DLD1 (cell line): ENCODE measurements at regions not wholly inside any gene's neighbourhood (a gene's known extent, or its start where the extent isn't known, plus 50 kb on each side); places are given as distances from the start of the nearest gene placed in this dataset.

ENCODE experiments used
- in situ Hi-C: cut with HindIII; loops from 2 replicates; pipeline ENCODE4 v1.10.0; 2017; ENCODE audit warnings: low sequenced_read_pairs

GRCh38 chr17:65409381-65409780 lies 152.1 kb downstream of the AXIN2 start:
- in situ Hi-C loops = no loop called here

GRCh38 chr17:65408050-65408449 lies 153.4 kb downstream of the AXIN2 start:
- in situ Hi-C loops = no loop called here

GRCh38 chr17:65407017-65407416 lies 154.4 kb downstream of the AXIN2 start:
- in situ Hi-C loops = no loop called here

- in situ Hi-C loops = no loop called here
These were observed 154.9 kb downstream of the AXIN2 start for GRCh38 chr17:65406552-65406951.

DNA sequence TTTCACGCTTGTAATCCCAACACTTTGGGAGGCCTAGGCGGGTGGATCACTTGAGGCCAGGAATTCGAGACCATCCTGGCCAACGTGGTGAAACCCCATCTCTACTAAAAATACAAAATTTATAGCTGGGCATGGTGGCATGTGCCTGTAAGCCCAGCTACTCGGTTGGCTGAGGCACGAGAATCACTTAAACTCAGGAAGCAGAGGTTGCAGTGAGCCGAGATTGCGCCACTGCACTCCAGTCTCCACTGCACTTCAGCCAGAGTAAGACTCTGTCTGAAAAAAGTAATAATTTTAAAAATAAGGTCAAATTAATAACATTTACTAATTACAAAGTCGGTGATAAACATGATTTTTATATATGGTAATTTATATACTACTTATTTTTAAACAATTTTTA lies 155.9 kb downstream of the AXIN2 start:
- in situ Hi-C loops = no loop called here

GRCh38 chr17:65404761-65405160 lies 156.7 kb downstream of the AXIN2 start:
- in situ Hi-C loops = no loop called here

DNA sequence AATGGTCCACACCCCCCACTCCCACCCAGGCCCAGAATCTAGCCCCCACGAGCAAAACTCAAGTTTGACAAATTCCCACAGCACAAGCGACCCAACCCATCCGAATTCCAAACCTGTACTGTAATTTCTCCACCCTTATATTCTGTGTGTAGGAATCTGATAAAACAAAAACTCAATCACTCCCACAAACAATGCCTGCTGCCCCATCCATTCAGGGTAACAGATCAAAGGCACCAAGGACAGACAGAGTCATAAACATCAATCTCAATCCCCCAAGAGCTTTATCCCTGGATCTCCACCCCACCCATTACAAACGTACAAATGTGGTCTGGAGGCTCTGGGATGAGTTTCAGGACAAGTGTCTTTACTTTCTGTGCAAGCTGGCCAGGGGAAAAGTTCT lies 157.8 kb downstream of the AXIN2 start:
- in situ Hi-C loops = no loop called here

DNA sequence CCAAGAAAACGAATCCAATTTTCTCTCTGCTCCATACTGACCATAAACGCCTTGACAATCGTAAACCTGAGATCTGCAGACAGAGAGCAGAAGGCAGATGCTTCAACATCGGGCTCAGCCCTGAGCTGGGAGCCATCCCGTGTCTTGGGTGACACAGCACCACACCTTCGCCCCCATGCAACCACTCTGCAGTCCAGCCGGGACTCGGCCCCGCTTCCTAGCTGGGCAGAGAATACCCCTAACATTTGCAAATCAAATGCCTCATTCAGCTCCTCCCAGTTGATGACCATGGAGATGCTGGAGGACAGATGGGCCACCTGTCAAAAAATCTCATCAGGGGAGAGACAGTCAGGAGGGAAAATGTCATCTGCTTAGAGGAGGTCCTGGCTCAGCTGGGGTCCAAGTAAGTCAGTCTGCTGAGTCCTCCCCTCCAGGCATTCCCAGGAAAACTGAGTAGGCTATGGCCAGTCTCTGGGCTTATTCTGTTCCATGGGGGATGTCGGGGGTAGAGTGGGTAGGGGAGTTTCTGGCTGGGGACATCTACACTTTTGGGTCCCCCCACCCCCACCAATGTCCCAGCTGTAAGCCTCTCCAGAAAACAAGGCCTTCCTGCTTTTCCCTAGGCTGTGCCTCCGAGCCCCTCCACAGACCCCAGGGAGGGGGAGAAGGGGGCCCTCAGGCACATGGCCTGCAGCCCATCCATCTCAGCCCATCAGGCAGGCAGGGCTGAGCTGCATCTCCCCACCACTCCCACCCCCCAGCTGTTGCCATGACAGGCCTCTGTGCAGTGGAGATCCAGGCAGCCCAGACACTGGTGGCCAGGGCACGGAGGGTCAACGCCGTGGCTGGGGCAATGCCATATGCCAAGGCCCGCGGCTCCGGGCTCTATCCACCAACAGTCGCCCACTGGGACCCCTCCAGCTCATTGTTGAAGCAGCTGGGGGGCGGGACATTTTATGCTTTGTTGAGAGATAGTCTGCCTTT lies 158.6 kb downstream of the AXIN2 start:
- in situ Hi-C loops = no loop called here

- in situ Hi-C loops = no loop called here
These were observed 159.9 kb downstream of the AXIN2 start for GRCh38 chr17:65401561-65401960.

DNA sequence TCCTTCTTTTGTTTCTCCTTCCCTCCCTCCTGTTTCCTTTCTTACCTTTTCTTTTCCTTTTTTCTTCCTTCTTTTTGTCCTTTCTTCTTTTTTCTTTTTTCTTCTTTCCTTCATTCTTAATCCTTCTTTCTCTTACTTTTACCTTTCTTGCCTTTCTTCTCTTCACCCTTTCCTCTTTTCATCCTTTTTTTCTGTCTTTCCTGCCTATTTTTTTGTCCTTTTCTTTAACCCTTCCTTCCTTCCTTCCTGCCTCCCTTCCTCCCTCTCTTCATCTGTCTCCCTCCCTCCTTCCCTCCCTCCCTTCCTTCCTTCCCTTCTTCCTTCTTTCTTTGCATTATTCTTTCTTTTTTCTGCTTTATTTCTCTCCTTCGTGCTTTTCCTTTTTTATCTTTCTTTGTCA lies 160.7 kb downstream of the AXIN2 start:
- in situ Hi-C loops = no loop called here

GRCh38 chr17:65398040-65398787 lies 163.2 kb downstream of the AXIN2 start:
- in situ Hi-C loops = no loop called here

- in situ Hi-C loops = no loop called here
These were observed 165.5 kb downstream of the AXIN2 start for GRCh38 chr17:65395924-65396323.

DNA sequence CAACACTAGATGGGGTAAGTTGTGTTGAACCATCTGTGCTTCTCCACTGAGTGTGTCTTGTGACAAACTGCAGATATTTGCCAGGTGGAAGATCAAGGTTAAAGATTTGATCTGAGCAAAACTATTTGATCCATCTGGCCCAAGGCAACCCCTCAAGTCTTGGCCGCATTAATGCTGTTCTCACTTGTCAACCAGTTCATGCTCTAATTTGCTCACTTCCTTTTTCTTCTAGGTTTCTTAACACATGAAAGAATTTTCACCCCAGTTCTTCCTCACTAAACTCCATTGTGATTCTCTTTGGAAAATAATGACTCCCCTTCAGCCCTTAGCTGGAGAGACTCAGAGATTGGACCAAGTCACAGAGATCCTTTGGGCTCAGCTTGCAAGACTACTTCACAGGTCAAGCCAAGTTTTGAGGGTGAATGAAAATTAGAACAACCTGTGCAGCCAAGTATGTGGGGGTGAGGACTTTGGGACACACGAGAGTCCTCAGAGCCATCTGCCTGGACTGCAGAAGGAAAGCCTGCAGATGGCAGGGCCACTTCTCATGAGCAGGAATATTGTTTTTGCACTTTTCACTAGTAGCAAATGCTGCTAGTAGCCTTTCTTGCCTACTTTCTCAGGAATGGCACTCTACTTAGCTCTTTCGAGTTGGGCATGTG lies 166.5 kb downstream of the AXIN2 start:
- in situ Hi-C loops = no loop called here

DNA sequence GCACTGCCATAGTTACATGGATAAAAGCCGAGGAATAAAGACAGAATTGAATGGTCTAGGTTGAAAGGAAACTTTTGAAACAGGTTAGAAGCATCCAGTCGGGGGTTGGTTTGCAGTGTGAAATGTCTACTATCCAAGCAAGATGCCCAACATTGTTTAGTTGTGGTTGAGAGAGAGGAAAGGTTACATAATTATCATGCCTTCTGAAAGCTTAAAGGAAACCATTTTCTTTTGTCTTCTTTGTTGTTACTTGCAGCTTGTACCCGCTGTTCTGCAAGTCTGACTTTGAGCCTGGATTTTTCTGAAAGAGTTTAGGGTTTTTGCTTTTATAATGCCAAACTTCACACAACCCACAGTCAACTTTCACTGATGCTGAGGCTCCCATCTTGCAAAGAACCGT lies 167.9 kb downstream of the AXIN2 start:
- in situ Hi-C loops = no loop called here

DNA sequence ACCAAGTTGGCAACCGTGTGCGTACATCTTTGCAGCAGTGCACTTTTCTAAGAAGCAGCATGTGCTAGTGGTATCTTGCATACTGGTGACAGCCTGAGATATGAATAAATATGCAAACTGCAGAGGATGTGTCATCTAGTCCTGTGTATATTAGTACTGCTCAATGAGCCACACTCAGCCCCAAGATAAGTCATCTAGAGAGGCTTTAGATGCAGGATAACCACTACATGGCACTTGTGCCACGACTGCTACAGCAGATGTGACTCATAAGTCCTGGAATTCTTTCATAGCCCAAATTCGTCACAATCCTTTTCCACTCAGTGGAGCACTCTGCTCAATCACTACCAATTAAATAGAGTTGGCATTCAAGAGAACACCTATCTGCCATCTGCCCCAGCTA lies 171.5 kb downstream of the AXIN2 start:
- in situ Hi-C loops = no loop called here

DNA sequence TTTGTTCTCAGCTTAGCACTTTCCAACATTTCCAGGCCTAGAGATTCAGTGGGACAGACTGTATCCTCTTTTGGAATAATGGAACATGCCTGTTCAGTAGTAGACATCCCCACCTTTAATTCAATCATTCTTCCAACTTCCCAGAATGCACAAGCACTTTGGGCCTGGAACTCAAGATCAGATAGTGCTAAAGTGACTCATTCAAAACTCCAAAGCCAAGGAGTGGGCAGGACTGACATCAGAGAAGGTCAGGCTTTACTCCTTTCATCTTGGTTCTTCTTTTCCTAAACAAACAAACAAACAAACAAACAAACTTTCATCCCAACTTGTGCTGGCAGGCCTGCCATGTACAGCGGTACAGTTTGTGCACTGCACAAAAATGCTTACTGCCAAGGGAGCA lies 172.0 kb downstream of the AXIN2 start:
- in situ Hi-C loops = no loop called here

- in situ Hi-C loops = no loop called here
These were observed 172.5 kb downstream of the AXIN2 start for GRCh38 chr17:65388911-65389310.

DNA sequence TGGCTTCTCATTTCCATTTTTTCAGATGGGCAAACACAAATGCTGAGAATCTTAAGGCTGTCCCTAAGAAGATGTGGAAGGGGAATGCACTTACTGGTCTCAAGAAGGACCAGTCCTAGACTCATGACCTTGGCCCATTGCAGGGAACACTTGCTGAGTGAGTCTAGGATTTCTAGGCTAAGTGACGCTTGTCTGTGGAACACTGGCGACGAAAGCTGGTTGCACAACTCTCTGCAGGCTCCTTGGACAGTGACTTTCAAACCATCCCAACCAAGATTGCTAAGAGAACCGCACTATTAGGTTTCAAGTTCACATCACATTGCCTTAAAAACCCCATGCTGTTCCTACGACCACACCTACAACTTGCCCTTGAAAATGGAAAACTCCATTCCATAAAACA lies 174.1 kb downstream of the AXIN2 start:
- in situ Hi-C loops = no loop called here

GRCh38 chr17:65385726-65386125 lies 175.7 kb downstream of the AXIN2 start:
- in situ Hi-C loops = no loop called here

GRCh38 chr17:65385071-65385470 lies 176.4 kb downstream of the AXIN2 start:
- in situ Hi-C loops = no loop called here

GRCh38 chr17:65381152-65381551 lies 180.3 kb downstream of the AXIN2 start:
- in situ Hi-C loops = no loop called here
